Panc1 (cell line): ENCODE measurements at regions not wholly inside any gene's neighbourhood (a gene's known extent, or its start where the extent isn't known, plus 50 kb on each side); places are given as distances from the start of the nearest gene placed in this dataset.

Source experiments
- ATAC-seq: fragments of 200-7000 bp; cut with Tn5 transposase; 2 replicates; pipeline ENCODE4 v1.9.1; 2020; ENCODE audit warnings: mild to moderate bottlenecking, moderate library complexity
- BruUV-seq: library from RNA; stranded (reverse); fragments of 400-500 nt; replicated peaks from 2 replicates; lab custom pipeline; 2021; lab: Mats Ljungman, UMichigan
- CTCF ChIA-PET: fragments of 300-600 bp; sonication (Branson Sonifier 250); formaldehyde crosslinking; loops from one replicate; lab custom pipeline; 2022; ENCODE audit warnings: antibody characterized with exemption; lab: Charles Lee
- POLR2A ChIA-PET: fragments of 300-600 bp; sonication (Branson Sonifier 250); formaldehyde crosslinking; loops from one replicate; lab custom pipeline; 2022; ENCODE audit warnings: antibody characterized with exemption; lab: Charles Lee
- DNase-seq: peaks from one replicate; pipeline ENCODE4 v3.0.0-alpha.2; 2010; ENCODE audit warnings: low read depth, low spot score
- H3K27ac ChIP-seq: 2 replicates; pipeline ENCODE4 v1.5.1; 2011; ENCODE audit warnings: mild to moderate bottlenecking, low read length, inconsistent platforms
- H3K27me3 ChIP-seq: fragments of 200-500 bp; sonication (Bioruptor generic); 2 replicates; pipeline ENCODE4 v1.6.0; 2014; ENCODE audit warnings: low read length, inconsistent platforms; ENCODE audit not compliant: control insufficient read depth, insufficient read depth
- H3K36me3 ChIP-seq: fragments of 200-500 bp; sonication (Bioruptor generic); 2 replicates; pipeline ENCODE4 v1.5.1; 2014; ENCODE audit warnings: inconsistent platforms, mild to moderate bottlenecking, low read length, moderate library complexity; ENCODE audit not compliant: control insufficient read depth, insufficient read depth
- H3K4me1 ChIP-seq: 2 replicates; pipeline ENCODE4 v1.5.1; 2011; ENCODE audit warnings: inconsistent platforms, mild to moderate bottlenecking, low read length, moderate library complexity; ENCODE audit not compliant: control insufficient read depth, insufficient read depth
- H3K4me3 ChIP-seq, 2 experiments: 2 replicates each; pipeline ENCODE4 v1.5.1; 2011 to 2012; ENCODE audit warnings: low read depth in 2 of 2, low read length in 2 of 2, mild to moderate bottlenecking in 2 of 2, inconsistent platforms in 1 of 2, moderate library complexity in 1 of 2
- H3K9me3 ChIP-seq: fragments of 200-500 bp; sonication (Bioruptor generic); 2 replicates; pipeline ENCODE4 v1.5.1; 2014; ENCODE audit warnings: low read depth, mild to moderate bottlenecking, inconsistent platforms, low read length, moderate library complexity; ENCODE audit not compliant: control insufficient read depth, insufficient read depth
- CTCF ChIP-seq: fragments of 450-650 bp; IDR thresholded peaks from 2 replicates; pipeline ENCODE4 v1.5.1; 2017; ENCODE audit warnings: mild to moderate bottlenecking
- POLR2AphosphoS5 ChIP-seq: IDR thresholded peaks from 2 replicates; pipeline ENCODE4 v1.6.1; 2012; ENCODE audit warnings: mild to moderate bottlenecking, low read depth, low read length, moderate library complexity
- REST ChIP-seq, 2 experiments: IDR thresholded peaks; 2 replicates each; pipeline ENCODE4 v1.6.1; 2011 to 2012; ENCODE audit warnings: low read depth in 2 of 2, control low read depth in 1 of 2, low read length in 1 of 2, mild to moderate bottlenecking in 1 of 2, moderate library complexity in 1 of 2; ENCODE audit not compliant: insufficient read depth in 1 of 2
- SIN3A ChIP-seq: IDR thresholded peaks from 2 replicates; pipeline ENCODE4 v1.6.1; 2012; ENCODE audit warnings: low read depth, mild to moderate bottlenecking, low read length, moderate library complexity, borderline replicate concordance; ENCODE audit not compliant: insufficient read depth
- TCF7L2 ChIP-seq: IDR thresholded peaks from 2 replicates; pipeline ENCODE4 v1.6.1; 2011; ENCODE audit warnings: mild to moderate bottlenecking, low read depth, low read length, inconsistent platforms
- in situ Hi-C: cut with HindIII; loops from 2 replicates; pipeline ENCODE4 v1.10.0; 2016; ENCODE audit warnings: low sequenced_read_pairs, low pct_unique_long_range_greater_than_20kb
- intact Hi-C: fragments of 100-400 bp; cut with micrococcal nuclease; formaldehyde crosslinking; loops from one replicate; pipeline ENCODE4 v1.10.0; 2022; ENCODE audit not compliant: unreplicated experiment

- TF ChIP-seq REST (IDR thresholded peaks at IDR 0.05; ENCODE audit: insufficient read depth in 1 of 2, low read depth in 2 of 2, low read length in 1 of 2) (no peak), TCF7L2 (no peak), CTCF (no peak), POLR2AphosphoS5 (no peak), SIN3A (no peak)
- ChIA-PET POLR2A (no interaction called here), CTCF (interaction anchor here (1.4 kb wide), 1 partner anchor 144 kb away, joined by 3 read pairs; no protein-coding TSS in a partner anchor)
- H3K4me1 ChIP-seq = no peaks in the 10 kb centered on the region; the same call in 1 of the 2 replicates
- ATAC-seq (no peak), DNase-seq (no peak)
- H3K27me3 ChIP-seq = no peaks in the 10 kb centered on the region
- intact Hi-C loops (no loop called here), in situ Hi-C loops (no loop called here)
- no TSS peak for BruUV-seq
- no peaks in the 10 kb centered on the region for H3K36me3 ChIP-seq
- H3K9me3 ChIP-seq = no peaks in the 10 kb centered on the region
- H3K27ac ChIP-seq = no peak overlapping the region
- H3K4me3 ChIP-seq = no peak overlapping the region
Measured at GRCh38 chr20:51131811-51132210, 108.9 kb upstream of the KCNG1 start.

- intact Hi-C loops = no loop called here
- ChIA-PET CTCF (interaction anchor here (0.6 kb wide), 1 partner anchor 200 kb away, joined by 4 read pairs; no protein-coding TSS in a partner anchor), POLR2A (no interaction called here)
- Histone ChIP-seq H3K36me3 (no peaks in the 10 kb centered on the region), H3K9me3 (no peaks in the 10 kb centered on the region), H3K27me3 (no peaks in the 10 kb centered on the region), H3K4me1 (no peaks in the 10 kb centered on the region; the same call in 1 of the 2 replicates), H3K27ac (no peak overlapping the region), H3K4me3 (no peak overlapping the region)
- TF ChIP-seq CTCF = no peak
- no peak for TF ChIP-seq SIN3A
- TF ChIP-seq POLR2AphosphoS5 = no peak
- TF ChIP-seq TCF7L2 = no peak
- no peak for TF ChIP-seq REST (IDR thresholded peaks at IDR 0.05; ENCODE audit: insufficient read depth in 1 of 2, low read depth in 2 of 2, low read length in 1 of 2)
- in situ Hi-C loops = no loop called here
- DNase-seq (no peak), ATAC-seq (no peak)
- BruUV-seq = no TSS peak
Measured at GRCh38 chr20:51129147-51129776, 106.4 kb upstream of the KCNG1 start.
